Loucy (cell line): ENCODE measurements at regions not wholly inside any gene's neighbourhood (a gene's known extent, or its start where the extent isn't known, plus 50 kb on each side); places are given as distances from the start of the nearest gene placed in this dataset.

Experiments
- H2AFZ ChIP-seq: fragments of 200-600 bp; sonication (generic); 2 replicates; pipeline ENCODE4 v1.6.0; 2016; ENCODE audit warnings: antibody characterized with exemption, mild to moderate bottlenecking, low read length, moderate library complexity
- H3F3A ChIP-seq: fragments of 200-600 bp; 2 replicates; pipeline ENCODE4 v1.6.0; 2016; ENCODE audit warnings: antibody characterized with exemption, low read depth, mild to moderate bottlenecking
- H3K27me3 ChIP-seq: fragments of 200-600 bp; sonication (generic); 2 replicates; pipeline ENCODE4 v1.6.1; 2014; ENCODE audit warnings: low read length, mild to moderate bottlenecking; ENCODE audit not compliant: insufficient read depth, poor library complexity, severe bottlenecking
- H3K36me3 ChIP-seq: fragments of 200-600 bp; sonication (generic); 2 replicates; pipeline ENCODE4 v1.6.1; 2016; ENCODE audit warnings: low read length; ENCODE audit not compliant: insufficient read depth
- H3K4me1 ChIP-seq: fragments of 200-600 bp; sonication (generic); 2 replicates; pipeline ENCODE4 v1.5.1; 2014; ENCODE audit warnings: low read length, mild to moderate bottlenecking; ENCODE audit not compliant: insufficient read depth, poor library complexity, severe bottlenecking
- H3K4me2 ChIP-seq: fragments of 200-600 bp; sonication (generic); 2 replicates; pipeline ENCODE4 v1.6.0; 2014; ENCODE audit warnings: antibody characterized with exemption, low read length, low read depth, mild to moderate bottlenecking; ENCODE audit not compliant: poor library complexity, severe bottlenecking
- H3K4me3 ChIP-seq: fragments of 200-600 bp; sonication (generic); 2 replicates; pipeline ENCODE4 v1.5.1; 2014; ENCODE audit warnings: low read length, mild to moderate bottlenecking, mixed read lengths; ENCODE audit not compliant: poor library complexity, severe bottlenecking
- H3K79me2 ChIP-seq: fragments of 200-600 bp; sonication (generic); 2 replicates; pipeline ENCODE4 v1.6.1; 2014; ENCODE audit warnings: low read length; ENCODE audit not compliant: insufficient read depth
- H3K9ac ChIP-seq: fragments of 200-600 bp; sonication (generic); 2 replicates; pipeline ENCODE4 v1.6.0; 2014; ENCODE audit warnings: mild to moderate bottlenecking, low read depth, low read length, moderate library complexity; ENCODE audit not compliant: poor library complexity, severe bottlenecking
- H3K9me2 ChIP-seq: fragments of 200-600 bp; sonication (generic); replicated peaks from 2 replicates; pipeline ENCODE4 v1.6.1; 2016; ENCODE audit warnings: low read depth, low read length, mixed read lengths
- H3K9me3 ChIP-seq: fragments of 200-600 bp; sonication (generic); 2 replicates; pipeline ENCODE4 v1.6.1; 2014; ENCODE audit warnings: mild to moderate bottlenecking, antibody characterized with exemption, low read length, low read depth; ENCODE audit not compliant: insufficient read depth
- H4K20me1 ChIP-seq: fragments of 200-600 bp; sonication (generic); 2 replicates; pipeline ENCODE4 v1.6.0; 2014; ENCODE audit warnings: antibody characterized with exemption, low read length, mild to moderate bottlenecking; ENCODE audit not compliant: insufficient read depth, poor library complexity, severe bottlenecking
- CTCF ChIP-seq: fragments of 200-600 bp; sonication (generic); conservative IDR thresholded peaks from 2 replicates; pipeline ENCODE4 v1.5.1; 2014; ENCODE audit warnings: mild to moderate bottlenecking, antibody characterized with exemption, low read length
- EZH2phosphoT487 ChIP-seq: fragments of 200-600 bp; IDR thresholded peaks from 2 replicates; pipeline ENCODE4 v1.6.1; 2018; ENCODE audit warnings: antibody characterized with exemption, mild to moderate bottlenecking, moderate library complexity, borderline replicate concordance

- H2AFZ ChIP-seq: no peak overlapping the region
- H3K9me2 ChIP-seq: no peaks in the 10 kb centered on the region
- H3K4me2 ChIP-seq: no peak overlapping the region
- no peaks in the 10 kb centered on the region; the same call in 1 of the 2 replicates for H3K9me3 ChIP-seq
- no peaks in the 10 kb centered on the region for H3K4me1 ChIP-seq
- no peaks in the 10 kb centered on the region for H4K20me1 ChIP-seq
- no peaks in the 10 kb centered on the region for H3K27me3 ChIP-seq
- H3K4me3 ChIP-seq: no peak overlapping the region
- TF ChIP-seq EZH2phosphoT487 (no peak), CTCF (no peak)
- H3K79me2 ChIP-seq: no peaks in the 10 kb centered on the region
- H3K36me3 ChIP-seq: no peaks in the 10 kb centered on the region
- H3K9ac ChIP-seq: no peak overlapping the region
- no peaks in the 10 kb centered on the region for H3F3A ChIP-seq
These were observed 2180.6 kb upstream of the CELF4 start for GRCh38 chr18:39746201-39746600.

GRCh38 chr18:39743463-39743862 lies 2177.9 kb upstream of the CELF4 start:
- H3K4me1 ChIP-seq: no peaks in the 10 kb centered on the region
- TF ChIP-seq CTCF: no peak
- TF ChIP-seq EZH2phosphoT487: no peak

GRCh38 chr18:39741755-39742466 lies 2176.3 kb upstream of the CELF4 start:
- TF ChIP-seq EZH2phosphoT487: no peak
- no peak for TF ChIP-seq CTCF
- Histone ChIP-seq H3K4me1 (no peaks in the 10 kb centered on the region), H3F3A (no peaks in the 10 kb centered on the region), H3K9me3 (no peaks in the 10 kb centered on the region), H3K9me2 (no peaks in the 10 kb centered on the region), H3K36me3 (no peaks in the 10 kb centered on the region), H3K4me3 (no peak overlapping the region), H3K27me3 (no peaks in the 10 kb centered on the region), H4K20me1 (no peaks in the 10 kb centered on the region), H3K4me2 (no peak overlapping the region), H3K9ac (no peak overlapping the region), H3K79me2 (no peaks in the 10 kb centered on the region), H2AFZ (no peak overlapping the region)

More at GRCh38 chr18:39743463-39743862, 2177.9 kb upstream of the CELF4 start:
- Histone ChIP-seq H3K4me2 (no peak overlapping the region), H3K36me3 (no peaks in the 10 kb centered on the region), H3K9me2 (no peaks in the 10 kb centered on the region), H4K20me1 (no peaks in the 10 kb centered on the region), H3K27me3 (no peaks in the 10 kb centered on the region), H3K4me3 (no peak overlapping the region), H3K9ac (no peak overlapping the region), H2AFZ (no peak overlapping the region), H3K9me3 (no peaks in the 10 kb centered on the region), H3F3A (no peaks in the 10 kb centered on the region), H3K79me2 (no peaks in the 10 kb centered on the region)
